Liver (tissue), 7 donors: ENCODE measurements at regions not wholly inside any gene's neighbourhood (a gene's known extent, or its start where the extent isn't known, plus 50 kb on each side); places are given as distances from the start of the nearest gene placed in this dataset.

Experiments used
- DNase-seq: peaks from one replicate; pipeline ENCODE4 v3.0.0-alpha.2; 2017; ENCODE audit warnings: low spot score
- H3K27ac ChIP-seq, 2 donors: one replicate each; pipeline ENCODE4 v1.7.0; 2013; ENCODE audit warnings: inconsistent platforms in 2 of 2, low read length in 2 of 2, control low read depth in 1 of 2, low read depth in 1 of 2, mild to moderate bottlenecking in 1 of 2
- H3K27me3 ChIP-seq, 4 donors: one replicate each; pipeline versions ENCODE4 v1.6.1 to v1.7.0; 2013; ENCODE audit warnings: low read length in 3 of 4, inconsistent platforms in 1 of 4, mild to moderate bottlenecking in 1 of 4, moderate library complexity in 1 of 4; ENCODE audit not compliant: control insufficient read depth in 4 of 4, insufficient read depth in 4 of 4
- H3K36me3 ChIP-seq, 4 donors: one replicate each; pipeline versions ENCODE4 v1.6.1 to v1.7.0; 2013; ENCODE audit warnings: low read length in 3 of 4, mild to moderate bottlenecking in 3 of 4, low read depth in 1 of 4, moderate library complexity in 1 of 4; ENCODE audit not compliant: control insufficient read depth in 4 of 4, insufficient read depth in 3 of 4
- H3K4me1 ChIP-seq, 4 donors: one replicate each; pipeline versions ENCODE4 v1.6.1 to v1.7.0; 2013; ENCODE audit warnings: low read length in 3 of 4, mild to moderate bottlenecking in 3 of 4, moderate library complexity in 1 of 4; ENCODE audit not compliant: control insufficient read depth in 4 of 4, insufficient read depth in 4 of 4
- H3K4me3 ChIP-seq, 3 donors: one replicate each; pipeline versions ENCODE4 v1.6.1 to v1.7.0; 2013; ENCODE audit warnings: low read length in 3 of 3, control low read depth in 1 of 3, low read depth in 1 of 3, mild to moderate bottlenecking in 1 of 3
- H3K9ac ChIP-seq, 2 donors: one replicate each; pipeline ENCODE4 v1.7.0; 2013; ENCODE audit warnings: low read length in 2 of 2, mild to moderate bottlenecking in 2 of 2, moderate library complexity in 2 of 2, control low read depth in 1 of 2, low read depth in 1 of 2
- H3K9me3 ChIP-seq, 4 donors: one replicate each; pipeline versions ENCODE4 v1.6.1 to v1.7.0; 2013; ENCODE audit warnings: low read length in 3 of 4; ENCODE audit not compliant: control insufficient read depth in 4 of 4
- ATF3 ChIP-seq: IDR thresholded peaks from 2 replicates; pipeline ENCODE4 v1.6.1; 2016; ENCODE audit warnings: antibody characterized with exemption
- EGR1 ChIP-seq, 2 donors: IDR thresholded peaks; 2 replicates each; pipeline ENCODE4 v1.6.1; 2016 to 2018; ENCODE audit warnings: antibody characterized with exemption in 2 of 2, low read depth in 2 of 2
- FOXA1 ChIP-seq: IDR thresholded peaks from 2 replicates; pipeline ENCODE4 v1.6.1; 2016; ENCODE audit warnings: antibody characterized with exemption
- FOXA2 ChIP-seq: IDR thresholded peaks from 2 replicates; pipeline ENCODE4 v1.6.1; 2016; ENCODE audit warnings: antibody characterized with exemption
- GABPA ChIP-seq, 2 donors: IDR thresholded peaks in 1 of 2; conservative IDR thresholded peaks in 1 of 2; 2 replicates each; pipeline ENCODE4 v1.6.1; 2016; ENCODE audit warnings: antibody characterized with exemption in 2 of 2, mild to moderate bottlenecking in 1 of 2, moderate library complexity in 1 of 2
- MAX ChIP-seq: IDR thresholded peaks from 2 replicates; pipeline ENCODE4 v1.6.1; 2016; ENCODE audit warnings: antibody characterized with exemption
- NR2F2 ChIP-seq: IDR thresholded peaks from 2 replicates; pipeline ENCODE4 v1.6.1; 2016; ENCODE audit warnings: antibody characterized with exemption
- REST ChIP-seq: IDR thresholded peaks from 2 replicates; pipeline ENCODE4 v1.6.1; 2016; ENCODE audit warnings: antibody characterized with exemption, mild to moderate bottlenecking
- SP1 ChIP-seq: IDR thresholded peaks from 2 replicates; pipeline ENCODE4 v1.6.1; 2018; ENCODE audit warnings: antibody characterized with exemption, mild to moderate bottlenecking
- TAF1 ChIP-seq: conservative IDR thresholded peaks from 2 replicates; pipeline ENCODE4 v1.6.1; 2016; ENCODE audit warnings: antibody characterized with exemption, mild to moderate bottlenecking
- WGBS: extraction: QIAGEN DNeasy Blood & Tissue Kit; methylation state at CpG from one replicate; pipeline ENCODE4 v1.1.7; 2013; 5-methylcytosine and 5-hydroxymethylcytosine counted together
- donor health status: healthy.
- donor health status: healthy.
- donor health status: healthy.
- donor health status: healthy.

GRCh38 chrX:124256629-124257380 lies 75.7 kb upstream of the TEX13D start:
- Histone ChIP-seq H3K27ac (no peak overlapping the region), H3K9me3 (no peaks in the 10 kb centered on the region), H3K4me1 (no peaks in the 10 kb centered on the region), H3K27me3 (no peaks in the 10 kb centered on the region), H3K4me3 (no peak overlapping the region), H3K36me3 (no peaks in the 10 kb centered on the region), H3K9ac (no peak overlapping the region)
- TF ChIP-seq REST (no peak), ATF3 (no peak), FOXA1 (no peak), TAF1 (no peak), MAX (no peak), NR2F2 (no peak), EGR1 (IDR thresholded peaks at IDR 0.05; ENCODE audit: low read depth in 2 of 2) (no peak), SP1 (no peak)
- 84% methylated on average over 3 of the region's 3 CpGs for WGBS
- DNase-seq: no peak

GRCh38 chrX:124257924-124258702 lies 74.3 kb upstream of the TEX13D start:
- no peaks in the 10 kb centered on the region for H3K27me3 ChIP-seq
- no peak overlapping the region for H3K27ac ChIP-seq
- no peaks in the 10 kb centered on the region for H3K4me1 ChIP-seq
- no peaks in the 10 kb centered on the region for H3K36me3 ChIP-seq
- no peaks in the 10 kb centered on the region for H3K9me3 ChIP-seq
- H3K9ac ChIP-seq: no peak overlapping the region
- no peak for DNase-seq
- H3K4me3 ChIP-seq: no peak overlapping the region
- 92% methylated on average over 5 of the region's 5 CpGs for WGBS
- TF ChIP-seq FOXA2 (no peak), REST (no peak), GABPA (IDR thresholded peaks at IDR 0.05 in 1 of 2, conservative IDR thresholded peaks at IDR 0.05 in 1 of 2) (no peak), TAF1 (no peak)
